ENCODE measurements at regions not wholly inside any gene's neighbourhood (a gene's known extent, or its start where the extent isn't known, plus 50 kb on each side); places are given as distances from the start of the nearest gene placed in this dataset.
A peak's percentile ranks its signal among the peaks of the same experiment; 100 is the strongest.
"Not testable (repeated sequence)": the region's sequence is repeated elsewhere in the genome, so short reads cannot be mapped to it uniquely, and the experiment has no call there.

GRCh38 chr16:65234721-65235320 lies 113.0 kb upstream of the CDH11 start:
- not testable (repeated sequence) for DNase-seq (ENCODE audit: extremely low read depth, low read depth)

- DNase-seq (ENCODE audit: extremely low read depth, low read depth) = peak; percentile 100
Observed at GRCh38 chr16:65229191-65229662, 107.4 kb upstream of the CDH11 start.

- no peak for DNase-seq (ENCODE audit: extremely low read depth, low read depth)
Observed at GRCh38 chr16:65227150-65227835, 105.4 kb upstream of the CDH11 start.

GRCh38 chr16:65226077-65226476 lies 104.2 kb upstream of the CDH11 start:
- no peak for DNase-seq (ENCODE audit: extremely low read depth, low read depth)

- DNase-seq (ENCODE audit: extremely low read depth, low read depth) = no peak
Observed at GRCh38 chr16:65225488-65225887, 103.6 kb upstream of the CDH11 start.

GRCh38 chr16:65224994-65225393 lies 103.1 kb upstream of the CDH11 start:
- no peak for DNase-seq (ENCODE audit: extremely low read depth, low read depth)

- no peak for DNase-seq (ENCODE audit: extremely low read depth, low read depth)
Observed at GRCh38 chr16:65224471-65224870, 102.6 kb upstream of the CDH11 start.

- DNase-seq (ENCODE audit: extremely low read depth, low read depth) = no peak
Observed at GRCh38 chr16:65223335-65223734, 101.5 kb upstream of the CDH11 start.

GRCh38 chr16:65222536-65222935 lies 100.7 kb upstream of the CDH11 start:
- DNase-seq (ENCODE audit: extremely low read depth, low read depth) = no peak

- DNase-seq (ENCODE audit: extremely low read depth, low read depth) = peak; percentile 93
Observed at GRCh38 chr16:65222049-65222448, 100.2 kb upstream of the CDH11 start.

- no peak for DNase-seq (ENCODE audit: extremely low read depth, low read depth)
Observed at GRCh38 chr16:65219786-65220185, 97.9 kb upstream of the CDH11 start.

- DNase-seq (ENCODE audit: extremely low read depth, low read depth) = no peak
Observed at GRCh38 chr16:65218348-65218747, 96.5 kb upstream of the CDH11 start.

GRCh38 chr16:65213866-65214595 lies 92.2 kb upstream of the CDH11 start:
- peak; percentile 88 for DNase-seq (ENCODE audit: extremely low read depth, low read depth)

- peak; percentile 99 for DNase-seq (ENCODE audit: extremely low read depth, low read depth)
Observed at GRCh38 chr16:65212791-65213190, 90.9 kb upstream of the CDH11 start.

- DNase-seq (ENCODE audit: extremely low read depth, low read depth) = peak; percentile 99
Observed at GRCh38 chr16:65212240-65212639, 90.4 kb upstream of the CDH11 start.

GRCh38 chr16:65202461-65202860 lies 80.6 kb upstream of the CDH11 start:
- DNase-seq (ENCODE audit: extremely low read depth, low read depth) = no peak

- no peak for DNase-seq (ENCODE audit: extremely low read depth, low read depth)
Observed at GRCh38 chr16:65201511-65201910, 79.6 kb upstream of the CDH11 start.

- DNase-seq (ENCODE audit: extremely low read depth, low read depth) = no peak
Observed at GRCh38 chr16:65200857-65201256, 79.0 kb upstream of the CDH11 start.

- DNase-seq (ENCODE audit: extremely low read depth, low read depth) = no peak
Observed at GRCh38 chr16:65200156-65200773, 78.4 kb upstream of the CDH11 start.

- no peak for DNase-seq (ENCODE audit: extremely low read depth, low read depth)
Observed at GRCh38 chr16:65196420-65197075, 74.7 kb upstream of the CDH11 start.

- no peak for DNase-seq (ENCODE audit: extremely low read depth, low read depth)
Observed at GRCh38 chr16:65195998-65196397, 74.1 kb upstream of the CDH11 start.

Measured in NCI-H460 (cell line).